Glomerular visceral epithelial cell (primary cell): ENCODE measurements at regions not wholly inside any gene's neighbourhood (a gene's known extent, or its start where the extent isn't known, plus 50 kb on each side); places are given as distances from the start of the nearest gene placed in this dataset.
A peak's percentile ranks its signal among the peaks of the same experiment; 100 is the strongest.
"Not testable (repeated sequence)": the region's sequence is repeated elsewhere in the genome, so short reads cannot be mapped to it uniquely, and the experiment has no call there.

ENCODE experiments used
- DNase-seq: peaks from one replicate; pipeline ENCODE4 v3.0.0-alpha.2; 2016; ENCODE audit errors: extremely low spot score

GRCh38 chr7:32762925-32763293 lies 128.7 kb downstream of the KBTBD2 start:
- DNase-seq = no peak

DNA sequence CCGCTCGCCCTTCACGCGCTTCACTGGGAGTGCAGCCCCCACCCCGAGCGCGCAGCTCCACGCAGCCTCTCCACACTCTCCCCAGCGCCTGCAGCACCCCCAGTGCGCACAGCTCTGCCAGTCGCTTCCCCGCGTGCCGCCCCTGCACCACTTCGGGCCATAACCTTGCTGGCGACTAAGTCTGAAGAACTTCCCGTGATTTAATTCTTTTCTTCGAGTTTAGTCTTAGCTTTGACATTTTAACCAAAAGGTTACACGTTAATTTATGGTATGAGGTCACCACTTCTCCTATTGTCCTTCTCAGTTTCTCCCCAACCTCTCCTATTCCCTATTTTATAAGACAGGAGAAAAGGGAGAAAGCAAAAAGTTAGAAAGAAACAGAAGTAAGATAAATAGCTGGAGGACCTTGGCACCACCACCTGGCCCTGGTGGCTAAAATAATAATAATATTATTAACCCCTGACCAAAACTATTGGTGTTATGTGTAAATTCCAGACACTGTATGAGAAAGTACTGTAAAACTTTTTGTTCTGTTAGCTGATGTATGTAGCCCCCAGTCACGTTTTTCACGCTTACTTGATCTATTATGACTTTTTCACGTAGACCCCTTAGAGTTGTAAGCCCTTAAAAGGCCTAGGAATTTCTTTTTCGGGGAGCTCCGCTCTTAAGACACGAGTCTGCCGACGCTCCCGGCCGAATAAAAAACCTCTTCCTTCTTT lies 129.2 kb downstream of the KBTBD2 start:
- not testable (repeated sequence) for DNase-seq

- no peak for DNase-seq
These were observed 129.9 kb downstream of the KBTBD2 start for GRCh38 chr7:32761451-32762205.

- DNase-seq = not testable (repeated sequence)
These were observed 130.8 kb downstream of the KBTBD2 start for GRCh38 chr7:32760755-32761154.

GRCh38 chr7:32759859-32760258 lies 131.7 kb downstream of the KBTBD2 start:
- DNase-seq = not testable (repeated sequence)

- not testable (repeated sequence) for DNase-seq
These were observed 137.7 kb downstream of the KBTBD2 start for GRCh38 chr7:32753872-32754271.

DNA sequence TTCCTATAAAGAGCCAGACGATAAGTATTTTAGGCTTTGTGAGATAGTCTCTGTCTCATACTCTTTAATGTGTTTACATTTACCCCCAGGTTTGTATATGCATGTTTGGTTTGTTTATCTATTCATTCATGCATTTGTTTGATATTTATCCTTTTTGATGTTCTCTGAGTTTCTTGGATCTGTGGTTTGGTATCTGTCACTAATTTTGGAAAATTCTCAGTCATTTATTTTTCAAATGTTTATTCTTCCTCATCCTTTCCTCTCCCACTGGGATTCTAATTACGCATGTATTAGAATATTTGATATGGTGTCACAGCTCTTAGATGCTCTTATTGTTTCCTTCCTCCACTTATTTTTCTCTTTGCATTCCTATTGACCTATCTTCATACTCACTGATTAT lies 143.2 kb downstream of the KBTBD2 start:
- DNase-seq = not testable (repeated sequence)

- not testable (repeated sequence) for DNase-seq
These were observed 144.0 kb downstream of the KBTBD2 start for GRCh38 chr7:32747443-32748148.

- DNase-seq = not testable (repeated sequence)
These were observed 149.6 kb downstream of the KBTBD2 start for GRCh38 chr7:32741853-32742476.

- not testable (repeated sequence) for DNase-seq
These were observed 151.8 kb downstream of the KBTBD2 start for GRCh38 chr7:32739749-32740148.

DNA sequence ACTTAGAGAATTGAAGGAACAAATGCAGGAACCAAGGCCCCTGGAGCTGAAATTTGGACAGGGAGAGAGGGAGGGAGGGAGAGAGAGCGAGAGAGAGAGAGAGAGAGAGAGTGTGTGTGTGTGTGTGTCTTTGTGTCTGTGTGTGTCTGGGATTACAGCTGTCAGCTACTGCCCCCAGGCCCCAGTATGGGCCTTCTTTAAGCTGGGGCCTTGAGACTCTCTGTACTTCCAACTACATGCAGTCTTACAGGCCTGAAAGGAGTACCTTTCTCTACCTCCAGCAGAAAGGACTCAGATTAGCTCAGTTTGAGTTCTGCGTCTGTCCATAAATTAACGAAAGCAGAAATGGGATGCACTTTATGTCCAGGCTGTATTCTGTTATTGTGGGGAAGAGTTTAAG lies 153.2 kb downstream of the KBTBD2 start:
- not testable (repeated sequence) for DNase-seq

GRCh38 chr7:32732767-32733166 lies 158.8 kb downstream of the KBTBD2 start:
- DNase-seq = not testable (repeated sequence)

DNA sequence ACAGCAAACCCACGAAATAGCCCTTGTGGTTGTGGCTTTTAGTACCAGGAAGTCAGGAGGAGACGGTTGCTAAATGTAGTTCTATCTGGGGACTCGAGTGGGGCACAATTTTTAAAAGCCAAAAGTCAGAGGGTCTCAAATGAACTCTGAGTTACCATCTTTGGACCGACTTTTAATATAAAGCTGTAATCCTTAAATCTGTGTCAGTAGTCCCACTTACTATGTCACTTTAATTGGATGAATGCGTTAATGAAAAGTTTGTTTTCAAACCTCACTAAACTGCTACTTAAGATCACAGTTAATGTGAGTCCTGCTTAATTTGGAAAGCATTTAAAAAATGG lies 162.3 kb downstream of the KBTBD2 start:
- not testable (repeated sequence) for DNase-seq

GRCh38 chr7:32728412-32729334 lies 162.9 kb downstream of the KBTBD2 start:
- peak; percentile 71 for DNase-seq

DNA sequence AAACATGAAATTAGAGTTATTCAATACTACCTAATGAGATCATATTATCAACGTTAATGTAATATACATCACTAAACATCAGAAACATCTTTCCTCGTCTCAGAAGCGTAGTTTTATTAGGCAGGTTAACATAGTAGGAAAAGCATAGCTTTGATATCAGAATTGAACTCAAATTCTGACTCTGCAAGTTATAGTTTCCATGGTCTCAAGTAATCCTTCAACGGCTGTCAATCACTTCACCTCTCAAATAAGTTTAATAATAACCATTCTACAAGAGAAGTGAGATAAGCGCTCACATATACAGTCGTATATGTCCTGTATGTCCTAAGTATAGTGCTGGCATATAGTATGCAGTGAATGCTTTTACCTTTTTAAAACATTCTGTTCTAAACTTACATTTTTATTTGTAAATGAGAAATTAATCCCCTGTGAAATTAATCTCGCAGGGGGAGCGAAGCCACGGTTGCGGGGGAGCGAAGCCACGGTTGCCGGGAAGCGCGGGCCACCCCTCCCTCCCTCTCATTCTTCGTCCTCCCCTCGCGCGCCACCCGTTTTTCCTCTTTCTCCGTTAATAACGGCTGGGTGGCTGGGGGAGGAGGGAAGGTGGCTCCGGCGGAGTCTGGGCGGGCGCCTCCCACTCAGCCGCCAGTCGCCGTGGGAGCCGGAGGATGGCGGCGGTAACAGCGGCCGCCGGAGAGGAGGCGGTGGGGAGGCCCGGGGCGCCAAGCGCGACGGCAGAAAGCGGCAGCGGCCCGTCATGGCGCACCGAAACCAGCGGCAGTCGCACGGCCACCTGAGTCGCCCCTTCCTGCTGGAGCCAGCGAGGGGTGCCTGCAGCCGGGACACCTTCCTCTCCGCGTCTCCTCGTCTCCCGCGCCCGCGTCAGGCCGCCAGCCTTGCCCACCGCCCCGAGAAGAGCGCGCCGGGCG lies 163.8 kb downstream of the KBTBD2 start:
- peak; percentile 47 for DNase-seq

DNA sequence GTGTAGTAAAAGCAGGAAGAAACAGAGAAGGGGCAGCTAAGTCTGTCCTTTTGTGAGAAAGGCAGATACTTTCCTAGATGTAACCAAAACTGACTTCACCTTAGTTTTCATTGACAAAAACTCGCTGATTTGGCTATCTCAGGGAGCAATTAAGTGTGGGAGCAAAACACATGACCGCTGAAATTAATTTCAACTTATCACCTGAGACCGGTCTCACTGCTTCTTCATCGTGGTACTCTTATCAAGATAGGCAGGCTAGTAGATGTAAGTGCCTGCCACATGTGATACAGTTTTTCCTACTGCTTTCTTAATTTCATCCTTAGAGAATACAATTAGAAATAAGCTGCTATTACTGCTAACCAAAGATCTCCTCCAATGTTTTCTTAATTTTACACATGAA lies 168.7 kb downstream of the KBTBD2 start:
- not testable (repeated sequence) for DNase-seq

GRCh38 chr7:32694182-32694581 lies 197.4 kb downstream of the KBTBD2 start:
- no peak for DNase-seq

GRCh38 chr7:32691965-32692815 lies 196.9 kb downstream of the AVL9 start:
- DNase-seq = peak; percentile 47

DNA sequence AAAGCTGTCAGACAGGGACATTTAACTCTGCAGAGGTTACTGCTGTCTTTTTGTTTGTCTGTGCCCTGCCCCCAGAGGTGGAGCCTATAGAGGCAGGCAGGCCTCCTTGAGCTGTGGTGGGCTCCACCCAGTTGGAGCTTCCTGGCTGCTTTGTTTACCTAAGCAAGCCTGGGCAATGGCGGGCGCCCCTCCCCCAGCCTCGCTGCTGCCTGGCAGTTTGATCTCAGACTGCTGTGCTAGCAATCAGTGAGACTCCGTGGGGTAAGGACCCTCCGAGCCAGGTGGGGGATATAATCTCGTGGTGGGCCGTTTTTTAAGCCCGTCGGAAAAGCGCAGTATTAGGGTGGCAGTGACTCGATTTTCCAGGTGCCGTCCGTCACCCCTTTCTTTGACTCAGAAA lies 192.8 kb downstream of the AVL9 start:
- not testable (repeated sequence) for DNase-seq
